ENCODE measurements at regions not wholly inside any gene's neighbourhood (a gene's known extent, or its start where the extent isn't known, plus 50 kb on each side); places are given as distances from the start of the nearest gene placed in this dataset.

DNA sequence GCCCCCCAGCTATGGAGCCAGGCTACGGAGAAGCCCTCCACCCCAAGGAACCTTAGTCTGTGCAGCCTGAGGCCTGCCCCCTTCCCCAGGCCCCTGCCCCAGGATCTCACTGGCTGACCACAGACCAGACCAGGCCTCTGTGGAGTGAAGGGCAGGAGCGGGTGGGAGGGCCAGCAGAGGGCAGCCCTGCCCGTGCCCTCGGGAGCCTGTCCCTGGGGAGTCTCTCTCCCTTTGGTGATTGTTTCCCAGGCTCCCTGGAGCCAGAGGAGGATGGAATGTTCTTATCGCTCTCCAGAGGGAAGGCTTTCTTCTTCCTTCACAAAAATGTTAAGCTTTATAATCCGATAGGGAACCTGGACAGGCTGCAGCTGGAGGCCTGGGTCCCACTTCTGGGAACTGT is 455.3 kb downstream of the SOX6 start:
- H3K36me3 ChIP-seq (replicated peaks in 1 of 2; ENCODE audit: control insufficient read depth in 1 of 2, insufficient read depth in 2 of 2, low read length in 2 of 2): no peaks in the 10 kb centered on the region
- in situ Hi-C loops (cut with HindIII; ENCODE audit: extremely low pct_ligation_motif_present, low pct_unique_long_range_greater_than_20kb): loop anchor here (5.0 kb wide), 1 partner anchor 706 kb away; no protein-coding TSS in a partner anchor
- POLR2A ChIA-PET: no interaction called here
- H3K27me3 ChIP-seq (ENCODE audit: control insufficient read depth in 1 of 2, insufficient read depth in 2 of 2, low read length in 2 of 2): 0 out of 5 replicates have a peak, but pooled peaks cover 0 to 5% of the 10 kb centered on the region in 2 experiments
- no TSS peak for BruUV-seq (replicated peaks)
- H3K9ac ChIP-seq (ENCODE audit: insufficient read depth, low read depth, low read length): no peak overlapping the region
- no peaks in the 10 kb centered on the region for H4K20me1 ChIP-seq (ENCODE audit: insufficient read depth, low read length)
- H3K27ac ChIP-seq (ENCODE audit: extremely low read length, insufficient read depth, low read length): no peak overlapping the region
- 0 out of 2 replicates have a peak overlapping the region, but pooled peaks have one; percentile 45 for H3K4me2 ChIP-seq (ENCODE audit: low read depth, low read length)
- no peak overlapping the region for H3K4me3 ChIP-seq (replicated peaks in 1 of 3; ENCODE audit: insufficient read depth in 1 of 3, low read depth in 2 of 3, low read length in 3 of 3)
- WGBS (ENCODE audit: low lambda C conversion rate): 52% methylated on average over 4 of the region's 6 CpGs
- peaks cover 11% of the 10 kb centered on the region for H3K4me1 ChIP-seq (ENCODE audit: insufficient read depth, low read length)
- H3K9me3 ChIP-seq (ENCODE audit: low read length): no peaks in the 10 kb centered on the region
- no peaks in the 10 kb centered on the region for H3K79me2 ChIP-seq (ENCODE audit: insufficient read depth, low read length)
- DNase-seq (ENCODE audit: low spot score) (peak; percentile 16), ATAC-seq (peak; percentile 93), FAIRE-seq (no peak)
- CTCF ChIA-PET (ENCODE audit: low intra/inter-chr PET ratio, low total read pairs): interaction anchor here (1.1 kb wide), 1 partner anchor 705 kb away, joined by 5 read pairs; no protein-coding TSS in a partner anchor
- no peak overlapping the region for H2AFZ ChIP-seq (ENCODE audit: low read length)
- intact Hi-C loops (cut with micrococcal nuclease; ENCODE audit: unreplicated experiment): loop anchor here (1.0 kb wide), 1 partner anchor 712 kb away; no protein-coding TSS in a partner anchor
- TF ChIP-seq HOXA7 (CRISPR knock-in tag; IDR thresholded peaks at IDR 0.05) (no peak), ZBTB1 (CRISPR knock-in tag; IDR thresholded peaks at IDR 0.05; ENCODE audit: borderline replicate concordance) (no peak), NFYB (CRISPR knock-in tag; IDR thresholded peaks at IDR 0.05) (no peak), KLF15 (CRISPR knock-in tag; IDR thresholded peaks at IDR 0.05; ENCODE audit: borderline replicate concordance) (no peak), MTA1 (CRISPR knock-in tag; IDR thresholded peaks at IDR 0.05; ENCODE audit: borderline replicate concordance) (no peak), THRA (CRISPR knock-in tag; IDR thresholded peaks at IDR 0.05; ENCODE audit: borderline replicate concordance) (no peak), ARID3A (IDR thresholded peaks at IDR 0.05; ENCODE audit: low read depth, low read length) (no peak), ZNF790 (CRISPR knock-in tag; IDR thresholded peaks at IDR 0.05; ENCODE audit: borderline replicate concordance) (no peak), KDM2A (CRISPR knock-in tag; IDR thresholded peaks at IDR 0.05; ENCODE audit: borderline replicate concordance, low read depth) (peak; percentile 17; the same call in 1 of the 2 replicates), ZC3H4 (CRISPR knock-in tag; IDR thresholded peaks at IDR 0.05; ENCODE audit: borderline replicate concordance) (no peak), KLF12 (CRISPR knock-in tag; IDR thresholded peaks at IDR 0.05; ENCODE audit: borderline replicate concordance) (no peak), SMC3 (IDR thresholded peaks at IDR 0.05; ENCODE audit: low read length) (peak; percentile 30; the same call in 1 of the 2 replicates), ZSCAN30 (CRISPR knock-in tag; IDR thresholded peaks at IDR 0.05) (no peak), NR2C2 (CRISPR knock-in tag; IDR thresholded peaks at IDR 0.05; ENCODE audit: borderline replicate concordance) (no peak), ZNF792 (CRISPR knock-in tag; IDR thresholded peaks at IDR 0.05) (no peak), MIER3 (CRISPR knock-in tag; IDR thresholded peaks at IDR 0.05; ENCODE audit: borderline replicate concordance) (no peak), ARHGAP35 (CRISPR knock-in tag; IDR thresholded peaks at IDR 0.05; ENCODE audit: borderline replicate concordance) (no peak)
- TF ChIP-seq, protein P1, sequence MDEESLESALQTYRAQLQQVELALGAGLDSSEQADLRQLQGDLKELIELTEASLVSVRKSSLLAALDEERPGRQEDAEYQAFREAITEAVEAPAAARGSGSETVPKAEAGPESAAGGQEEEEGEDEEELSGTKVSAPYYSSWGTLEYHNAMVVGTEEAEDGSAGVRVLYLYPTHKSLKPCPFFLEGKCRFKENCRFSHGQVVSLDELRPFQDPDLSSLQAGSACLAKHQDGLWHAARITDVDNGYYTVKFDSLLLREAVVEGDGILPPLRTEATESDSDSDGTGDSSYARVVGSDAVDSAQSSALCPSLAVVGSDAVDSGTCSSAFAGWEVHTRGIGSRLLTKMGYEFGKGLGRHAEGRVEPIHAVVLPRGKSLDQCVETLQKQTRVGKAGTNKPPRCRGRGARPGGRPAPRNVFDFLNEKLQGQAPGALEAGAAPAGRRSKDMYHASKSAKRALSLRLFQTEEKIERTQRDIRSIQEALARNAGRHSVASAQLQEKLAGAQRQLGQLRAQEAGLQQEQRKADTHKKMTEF (CRISPR knock-in tag; IDR thresholded peaks at IDR 0.05): peak; percentile 17; the same call in 1 of the 2 replicates
- TF ChIP-seq, protein P2, sequence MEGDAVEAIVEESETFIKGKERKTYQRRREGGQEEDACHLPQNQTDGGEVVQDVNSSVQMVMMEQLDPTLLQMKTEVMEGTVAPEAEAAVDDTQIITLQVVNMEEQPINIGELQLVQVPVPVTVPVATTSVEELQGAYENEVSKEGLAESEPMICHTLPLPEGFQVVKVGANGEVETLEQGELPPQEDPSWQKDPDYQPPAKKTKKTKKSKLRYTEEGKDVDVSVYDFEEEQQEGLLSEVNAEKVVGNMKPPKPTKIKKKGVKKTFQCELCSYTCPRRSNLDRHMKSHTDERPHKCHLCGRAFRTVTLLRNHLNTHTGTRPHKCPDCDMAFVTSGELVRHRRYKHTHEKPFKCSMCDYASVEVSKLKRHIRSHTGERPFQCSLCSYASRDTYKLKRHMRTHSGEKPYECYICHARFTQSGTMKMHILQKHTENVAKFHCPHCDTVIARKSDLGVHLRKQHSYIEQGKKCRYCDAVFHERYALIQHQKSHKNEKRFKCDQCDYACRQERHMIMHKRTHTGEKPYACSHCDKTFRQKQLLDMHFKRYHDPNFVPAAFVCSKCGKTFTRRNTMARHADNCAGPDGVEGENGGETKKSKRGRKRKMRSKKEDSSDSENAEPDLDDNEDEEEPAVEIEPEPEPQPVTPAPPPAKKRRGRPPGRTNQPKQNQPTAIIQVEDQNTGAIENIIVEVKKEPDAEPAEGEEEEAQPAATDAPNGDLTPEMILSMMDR (CRISPR knock-in tag; IDR thresholded peaks at IDR 0.05): peak; percentile 82
